Breast epithelium (tissue), 3 donors: ENCODE measurements at regions not wholly inside any gene's neighbourhood (a gene's known extent, or its start where the extent isn't known, plus 50 kb on each side); places are given as distances from the start of the nearest gene placed in this dataset.

ENCODE experiments used
- POLR2A ChIP-seq: fragments of 450-650 bp; IDR thresholded peaks from one replicate; pipeline ENCODE4 v1.6.1; 2016; ENCODE audit warnings: antibody characterized with exemption, mild to moderate bottlenecking, moderate library complexity
- POLR2AphosphoS5 ChIP-seq, 3 donors: sonication (generic); formaldehyde crosslinking; IDR thresholded peaks; one replicate each; pipeline ENCODE4 v1.6.1; 2017; ENCODE audit warnings: antibody characterized with exemption in 3 of 3
- TF ChIP-seq, protein P1 (sequence below), 3 donors: fragments of 450-650 bp; IDR thresholded peaks; one replicate each; pipeline ENCODE4 v1.5.1; 2016 to 2017; ENCODE audit warnings: antibody characterized with exemption in 3 of 3, mild to moderate bottlenecking in 3 of 3, moderate library complexity in 3 of 3

- TF ChIP-seq, protein P1, sequence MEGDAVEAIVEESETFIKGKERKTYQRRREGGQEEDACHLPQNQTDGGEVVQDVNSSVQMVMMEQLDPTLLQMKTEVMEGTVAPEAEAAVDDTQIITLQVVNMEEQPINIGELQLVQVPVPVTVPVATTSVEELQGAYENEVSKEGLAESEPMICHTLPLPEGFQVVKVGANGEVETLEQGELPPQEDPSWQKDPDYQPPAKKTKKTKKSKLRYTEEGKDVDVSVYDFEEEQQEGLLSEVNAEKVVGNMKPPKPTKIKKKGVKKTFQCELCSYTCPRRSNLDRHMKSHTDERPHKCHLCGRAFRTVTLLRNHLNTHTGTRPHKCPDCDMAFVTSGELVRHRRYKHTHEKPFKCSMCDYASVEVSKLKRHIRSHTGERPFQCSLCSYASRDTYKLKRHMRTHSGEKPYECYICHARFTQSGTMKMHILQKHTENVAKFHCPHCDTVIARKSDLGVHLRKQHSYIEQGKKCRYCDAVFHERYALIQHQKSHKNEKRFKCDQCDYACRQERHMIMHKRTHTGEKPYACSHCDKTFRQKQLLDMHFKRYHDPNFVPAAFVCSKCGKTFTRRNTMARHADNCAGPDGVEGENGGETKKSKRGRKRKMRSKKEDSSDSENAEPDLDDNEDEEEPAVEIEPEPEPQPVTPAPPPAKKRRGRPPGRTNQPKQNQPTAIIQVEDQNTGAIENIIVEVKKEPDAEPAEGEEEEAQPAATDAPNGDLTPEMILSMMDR (IDR thresholded peaks at IDR 0.05), result no peak
- TF ChIP-seq POLR2A (no peak), POLR2AphosphoS5 (IDR thresholded peaks at IDR 0.05) (no peak)
Observed at GRCh38 chrX:4741024-4741423, 1027.6 kb upstream of the PRKX start.
